NB4 (cell line): ENCODE measurements at regions not wholly inside any gene's neighbourhood (a gene's known extent, or its start where the extent isn't known, plus 50 kb on each side); places are given as distances from the start of the nearest gene placed in this dataset.
"Not testable (repeated sequence)": the region's sequence is repeated elsewhere in the genome, so short reads cannot be mapped to it uniquely, and the experiment has no call there.

Experiments used
- DNase-seq: peaks from one replicate; pipeline ENCODE4 v3.0.0; 2010; ENCODE audit warnings: low read depth
- H3K4me3 ChIP-seq: one replicate; pipeline ENCODE4 v1.5.1; 2011; ENCODE audit warnings: mild to moderate bottlenecking, low read depth, low read length, moderate library complexity
- MYC ChIP-seq: IDR thresholded peaks from 2 replicates; pipeline ENCODE4 v1.6.1; 2011; ENCODE audit warnings: low read depth, low read length
- POLR2A ChIP-seq: IDR thresholded peaks from 2 replicates; pipeline ENCODE4 v1.6.1; 2011; ENCODE audit warnings: mild to moderate bottlenecking; ENCODE audit not compliant: insufficient read length; ENCODE audit errors: extremely low read depth
- TF ChIP-seq, protein P1 (sequence below): IDR thresholded peaks from 2 replicates; pipeline ENCODE4 v1.6.1; 2011; ENCODE audit warnings: low read depth, low read length
- TF ChIP-seq, protein P2 (sequence below): IDR thresholded peaks from one replicate; pipeline ENCODE4 v1.5.1; 2012; ENCODE audit warnings: low read depth, low read length

DNA sequence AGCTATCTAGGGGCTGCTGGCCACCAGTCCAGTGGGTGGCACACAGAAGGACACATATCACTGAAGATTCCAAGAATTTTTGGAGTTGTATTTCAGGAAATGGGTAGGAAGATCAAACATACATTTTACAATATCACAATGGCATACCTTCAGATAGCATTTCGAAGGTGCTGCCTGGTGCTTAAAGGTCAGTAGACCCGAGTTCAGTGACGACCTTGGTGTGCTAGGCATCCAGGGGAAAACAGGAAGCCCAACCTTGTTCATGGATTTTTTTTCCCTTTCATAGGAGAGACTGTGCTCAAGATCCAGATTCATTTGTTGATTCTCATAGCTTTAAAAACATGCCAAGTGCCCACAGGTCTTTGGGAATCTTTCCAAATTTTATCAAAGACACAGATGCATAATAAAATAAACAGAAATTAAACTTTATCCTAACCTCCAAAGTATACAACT is 51.0 kb upstream of the RCBTB2 start:
- no peak for DNase-seq
- H3K4me3 ChIP-seq = no peak overlapping the region
- TF ChIP-seq MYC (no peak), POLR2A (no peak)
- TF ChIP-seq, protein P1, sequence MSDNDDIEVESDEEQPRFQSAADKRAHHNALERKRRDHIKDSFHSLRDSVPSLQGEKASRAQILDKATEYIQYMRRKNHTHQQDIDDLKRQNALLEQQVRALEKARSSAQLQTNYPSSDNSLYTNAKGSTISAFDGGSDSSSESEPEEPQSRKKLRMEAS = no peak
- TF ChIP-seq, protein P2, sequence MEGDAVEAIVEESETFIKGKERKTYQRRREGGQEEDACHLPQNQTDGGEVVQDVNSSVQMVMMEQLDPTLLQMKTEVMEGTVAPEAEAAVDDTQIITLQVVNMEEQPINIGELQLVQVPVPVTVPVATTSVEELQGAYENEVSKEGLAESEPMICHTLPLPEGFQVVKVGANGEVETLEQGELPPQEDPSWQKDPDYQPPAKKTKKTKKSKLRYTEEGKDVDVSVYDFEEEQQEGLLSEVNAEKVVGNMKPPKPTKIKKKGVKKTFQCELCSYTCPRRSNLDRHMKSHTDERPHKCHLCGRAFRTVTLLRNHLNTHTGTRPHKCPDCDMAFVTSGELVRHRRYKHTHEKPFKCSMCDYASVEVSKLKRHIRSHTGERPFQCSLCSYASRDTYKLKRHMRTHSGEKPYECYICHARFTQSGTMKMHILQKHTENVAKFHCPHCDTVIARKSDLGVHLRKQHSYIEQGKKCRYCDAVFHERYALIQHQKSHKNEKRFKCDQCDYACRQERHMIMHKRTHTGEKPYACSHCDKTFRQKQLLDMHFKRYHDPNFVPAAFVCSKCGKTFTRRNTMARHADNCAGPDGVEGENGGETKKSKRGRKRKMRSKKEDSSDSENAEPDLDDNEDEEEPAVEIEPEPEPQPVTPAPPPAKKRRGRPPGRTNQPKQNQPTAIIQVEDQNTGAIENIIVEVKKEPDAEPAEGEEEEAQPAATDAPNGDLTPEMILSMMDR = no peak

DNA sequence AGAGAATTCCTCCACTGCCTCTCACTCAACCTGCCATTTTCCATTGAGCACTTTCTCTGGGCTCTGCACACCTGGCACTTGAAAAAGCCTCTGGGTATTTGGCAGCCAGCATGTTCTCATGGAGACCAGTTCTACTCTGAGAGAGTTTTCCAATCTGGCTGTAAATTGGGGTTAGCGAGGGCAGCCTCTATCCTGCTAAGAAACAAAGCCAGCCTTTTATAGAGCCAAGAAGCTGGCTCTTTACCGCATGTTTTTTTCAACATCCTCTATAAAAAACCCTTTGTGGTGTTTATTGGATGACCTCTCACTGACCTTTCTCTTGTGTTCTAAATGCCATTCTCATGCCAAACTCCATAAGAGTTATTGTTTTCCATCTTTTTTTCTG is 52.6 kb upstream of the RCBTB2 start:
- H3K4me3 ChIP-seq = no peak overlapping the region
- peak; percentile 81 for DNase-seq
- TF ChIP-seq, protein P1 = peak; percentile 17; the same call in 1 of the 2 replicates
- no peak for TF ChIP-seq POLR2A
- TF ChIP-seq MYC = peak; percentile 24; the same call in 1 of the 2 replicates
- TF ChIP-seq, protein P2 = no peak

DNA sequence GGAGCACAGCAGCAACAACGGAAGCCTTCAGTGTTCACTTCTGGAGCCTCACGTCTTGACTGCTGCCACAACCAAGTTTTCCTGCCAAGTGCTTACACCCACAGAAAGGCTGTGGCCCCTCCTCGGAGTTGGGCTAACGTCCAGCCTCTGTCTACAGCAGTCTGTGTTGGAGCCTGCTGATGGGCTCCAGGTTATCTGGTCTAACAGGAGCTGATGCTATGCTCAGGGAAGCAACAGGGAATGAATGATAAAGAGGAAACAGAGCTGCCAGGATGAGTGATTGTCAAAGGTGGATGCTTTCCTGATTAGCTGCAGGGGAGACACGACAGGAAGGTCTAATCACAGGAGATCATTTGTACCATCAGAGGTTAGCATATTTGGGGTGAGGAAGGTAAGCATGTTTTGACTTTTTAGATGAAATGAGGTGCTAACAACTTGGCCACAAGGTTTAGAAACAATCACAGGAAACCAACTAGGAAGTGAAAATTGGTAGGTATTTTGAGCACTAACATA is 53.8 kb upstream of the RCBTB2 start:
- DNase-seq = no peak
- no peak overlapping the region for H3K4me3 ChIP-seq
- TF ChIP-seq, protein P1 = no peak
- TF ChIP-seq, protein P2 = no peak
- no peak for TF ChIP-seq POLR2A
- no peak for TF ChIP-seq MYC

DNA sequence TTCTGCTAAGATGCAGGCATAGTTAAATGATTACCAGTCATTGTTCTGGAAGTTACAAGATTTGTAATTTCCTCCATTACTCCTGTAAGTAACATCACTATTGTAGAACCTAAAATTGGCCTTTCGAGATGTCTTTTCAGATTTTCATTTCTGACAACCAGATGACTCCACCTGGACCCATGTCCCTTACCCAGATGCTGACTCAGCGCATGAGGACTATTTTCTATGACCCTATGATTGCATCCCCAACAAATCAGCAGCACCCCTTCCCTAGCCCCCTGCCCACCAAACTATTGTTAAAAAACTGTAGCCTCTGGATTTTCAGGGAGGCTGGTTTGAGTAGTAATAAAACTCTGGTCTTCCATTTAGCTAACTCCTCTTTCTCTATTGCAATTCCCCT is 55.2 kb upstream of the RCBTB2 start:
- no peak for DNase-seq
- TF ChIP-seq, protein P2 = no peak
- TF ChIP-seq POLR2A = no peak
- TF ChIP-seq, protein P1 = no peak
- no peak for TF ChIP-seq MYC
- H3K4me3 ChIP-seq = no peak overlapping the region

DNA sequence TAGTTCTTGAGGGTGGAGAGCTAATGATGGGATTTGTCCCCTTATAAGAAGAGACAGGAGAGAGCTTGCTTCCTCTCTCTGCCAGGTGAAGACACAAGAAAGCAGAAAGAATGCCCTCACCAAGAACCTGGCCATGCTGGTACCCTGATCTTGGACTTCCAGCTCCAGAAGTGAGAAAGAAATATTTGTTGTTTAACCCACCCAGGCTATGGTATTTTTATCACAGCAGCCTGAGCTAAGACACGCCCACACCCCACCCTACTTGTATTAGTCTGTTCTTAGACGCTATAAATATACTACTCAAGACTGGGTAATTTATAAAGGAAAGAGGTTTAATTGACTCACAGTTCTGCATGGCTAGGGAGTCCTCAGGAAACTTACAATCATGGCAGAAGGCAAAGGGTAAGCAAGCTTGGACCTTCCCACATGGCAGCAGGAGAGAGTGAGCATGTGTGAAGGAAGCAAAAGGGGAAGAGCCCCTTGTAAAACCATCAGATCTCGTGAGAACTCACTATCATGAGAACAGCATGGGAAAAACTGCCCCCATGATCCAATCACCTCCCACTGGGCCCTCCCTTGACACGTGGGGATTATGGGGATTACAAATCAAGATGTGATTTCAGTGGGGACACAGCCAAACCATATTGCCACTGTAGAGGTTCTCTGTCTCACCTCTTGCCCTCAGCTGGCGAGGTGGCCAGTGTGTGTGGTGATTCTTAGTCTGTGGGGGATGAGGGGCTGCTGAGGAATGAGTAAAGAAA is 57.4 kb upstream of the RCBTB2 start:
- H3K4me3 ChIP-seq = no peak overlapping the region
- TF ChIP-seq, protein P1 = peak; percentile 10; the same call in 1 of the 2 replicates
- TF ChIP-seq MYC = no peak
- no peak for DNase-seq

DNA sequence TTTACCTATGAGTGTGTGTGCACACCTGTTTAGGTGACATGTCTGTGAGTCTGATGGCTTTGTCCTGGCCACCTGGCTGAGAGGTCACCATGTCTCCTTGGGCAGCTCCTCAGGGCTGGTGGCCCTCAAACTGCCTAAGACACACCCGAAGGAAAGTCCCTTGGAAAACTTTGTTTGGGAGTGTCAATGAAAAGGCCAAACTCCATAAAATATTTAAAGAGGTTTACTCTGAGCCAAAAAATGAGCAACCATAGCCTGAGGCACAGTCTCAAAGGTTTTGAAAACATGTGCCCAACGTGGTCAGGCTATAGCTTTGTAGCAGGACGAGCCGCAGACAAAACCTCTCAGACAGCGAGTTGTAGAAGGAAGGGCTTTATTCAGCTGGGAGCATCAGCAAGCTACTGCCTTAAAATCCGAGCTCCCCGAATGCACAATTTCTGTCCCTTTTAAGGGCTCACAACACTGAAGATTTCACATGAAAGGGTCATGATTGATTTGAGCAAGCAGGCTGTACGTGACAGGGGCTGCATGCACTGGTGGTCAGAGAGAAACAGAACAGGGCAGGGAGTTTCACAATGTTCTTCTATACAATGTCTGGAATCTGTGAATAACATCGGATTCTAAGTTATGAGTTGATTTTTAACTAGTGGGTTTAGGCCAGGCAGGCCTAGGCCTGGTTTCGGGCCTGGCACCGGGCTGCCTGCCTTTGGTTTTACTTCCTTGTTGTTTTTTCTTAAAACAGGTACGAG is 58.4 kb upstream of the RCBTB2 start:
- not testable (repeated sequence) for DNase-seq, H3K4me3 ChIP-seq
